Gastroesophageal sphincter (tissue), 3 donors: ENCODE measurements at regions not wholly inside any gene's neighbourhood (a gene's known extent, or its start where the extent isn't known, plus 50 kb on each side); places are given as distances from the start of the nearest gene placed in this dataset.

Source experiments
- EP300 ChIP-seq: sonication (generic); formaldehyde crosslinking; IDR thresholded peaks from one replicate; pipeline ENCODE4 v1.6.1; 2017; ENCODE audit warnings: antibody characterized with exemption, mild to moderate bottlenecking
- POLR2A ChIP-seq, 2 donors: fragments of 450-650 bp; IDR thresholded peaks; one replicate each; pipeline ENCODE4 v1.6.1; 2017; ENCODE audit warnings: antibody characterized with exemption in 2 of 2, mild to moderate bottlenecking in 2 of 2, moderate library complexity in 1 of 2
- POLR2AphosphoS5 ChIP-seq: sonication (generic); formaldehyde crosslinking; IDR thresholded peaks from one replicate; pipeline ENCODE4 v1.6.1; 2017; ENCODE audit warnings: antibody characterized with exemption
- TF ChIP-seq, protein P1 (sequence below), 4 experiments: fragments of 200-600 bp in 2 of 4; fragments of 450-650 bp in 2 of 4; sonication (generic) in 1 of 4; IDR thresholded peaks; one replicate each; pipeline ENCODE4 v1.5.1; 2017 to 2019; ENCODE audit warnings: antibody characterized with exemption in 4 of 4, mild to moderate bottlenecking in 2 of 4, moderate library complexity in 2 of 4

DNA sequence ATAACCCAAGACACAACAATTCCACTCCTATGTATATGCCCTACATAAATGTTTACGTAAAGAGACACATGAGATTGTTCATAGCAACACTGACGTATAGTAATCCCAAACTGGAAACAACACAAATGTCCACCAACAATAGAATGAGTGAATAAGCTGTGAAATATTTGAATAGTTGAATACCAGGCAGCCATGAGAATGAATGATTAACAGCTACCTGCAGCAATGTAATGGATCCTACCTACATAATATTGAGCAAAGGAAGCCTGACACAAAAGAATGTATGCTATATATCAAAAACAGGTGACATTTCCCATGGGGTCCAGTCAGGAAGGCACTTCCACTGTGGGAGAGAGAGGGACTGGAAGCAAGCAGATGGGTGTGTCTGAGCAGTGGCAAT lies 92.8 kb upstream of the LINC01488 start:
- TF ChIP-seq, protein P1, sequence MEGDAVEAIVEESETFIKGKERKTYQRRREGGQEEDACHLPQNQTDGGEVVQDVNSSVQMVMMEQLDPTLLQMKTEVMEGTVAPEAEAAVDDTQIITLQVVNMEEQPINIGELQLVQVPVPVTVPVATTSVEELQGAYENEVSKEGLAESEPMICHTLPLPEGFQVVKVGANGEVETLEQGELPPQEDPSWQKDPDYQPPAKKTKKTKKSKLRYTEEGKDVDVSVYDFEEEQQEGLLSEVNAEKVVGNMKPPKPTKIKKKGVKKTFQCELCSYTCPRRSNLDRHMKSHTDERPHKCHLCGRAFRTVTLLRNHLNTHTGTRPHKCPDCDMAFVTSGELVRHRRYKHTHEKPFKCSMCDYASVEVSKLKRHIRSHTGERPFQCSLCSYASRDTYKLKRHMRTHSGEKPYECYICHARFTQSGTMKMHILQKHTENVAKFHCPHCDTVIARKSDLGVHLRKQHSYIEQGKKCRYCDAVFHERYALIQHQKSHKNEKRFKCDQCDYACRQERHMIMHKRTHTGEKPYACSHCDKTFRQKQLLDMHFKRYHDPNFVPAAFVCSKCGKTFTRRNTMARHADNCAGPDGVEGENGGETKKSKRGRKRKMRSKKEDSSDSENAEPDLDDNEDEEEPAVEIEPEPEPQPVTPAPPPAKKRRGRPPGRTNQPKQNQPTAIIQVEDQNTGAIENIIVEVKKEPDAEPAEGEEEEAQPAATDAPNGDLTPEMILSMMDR (IDR thresholded peaks at IDR 0.05), result no peak
- no peak for TF ChIP-seq POLR2A (IDR thresholded peaks at IDR 0.05)
- TF ChIP-seq POLR2AphosphoS5, result no peak
- no peak for TF ChIP-seq EP300
